ENCODE measurements at regions not wholly inside any gene's neighbourhood (a gene's known extent, or its start where the extent isn't known, plus 50 kb on each side); places are given as distances from the start of the nearest gene placed in this dataset.

- DNase-seq (ENCODE audit: low read depth, low spot score) (no peak), ATAC-seq (no peak)
- ChIA-PET CTCF (no interaction called here), RAD21 (ENCODE audit: low non-redundant PET in 1 of 2, low total read pairs in 2 of 2, uncharacterized antibody in 2 of 2, unreplicated experiment in 2 of 2) (no interaction called here), POLR2A (interaction anchor here (0.6 kb wide), 1 partner anchor 67 kb away, joined by 3 read pairs; no protein-coding TSS in a partner anchor)
- Histone ChIP-seq H3K9me3 (ENCODE audit: control insufficient read depth in 1 of 2, insufficient read depth in 1 of 2, low read depth in 1 of 2, low read length in 2 of 2) (no peaks in the 10 kb centered on the region), H3K9me2 (ENCODE audit: insufficient read depth) (no peaks in the 10 kb centered on the region), H2AFZ (ENCODE audit: low read depth, low read length, poor library complexity, severe bottlenecking) (no peak overlapping the region), H3K27me3 (ENCODE audit: insufficient read depth, low read length) (0 out of 2 replicates have a peak, but pooled peaks cover 10% of the 10 kb centered on the region), H3K36me3 (ENCODE audit: control insufficient read depth in 1 of 2, insufficient read depth in 2 of 2, low read length in 2 of 2) (no peaks in the 10 kb centered on the region), H3K4me1 (ENCODE audit: control insufficient read depth in 1 of 2, insufficient read depth in 2 of 2, low read length in 2 of 2) (no peaks in the 10 kb centered on the region), H4K20me1 (ENCODE audit: insufficient read depth) (no peaks in the 10 kb centered on the region), H3K27ac (ENCODE audit: low read depth, low read length) (no peak overlapping the region), H3K4me3 (replicated peaks in 1 of 2; ENCODE audit: low read depth in 1 of 2, low read length in 2 of 2) (no peak overlapping the region), H3K79me2 (ENCODE audit: insufficient read depth, low read length) (no peaks in the 10 kb centered on the region), H3K4me2 (ENCODE audit: low read length) (no peak overlapping the region), H3K9ac (ENCODE audit: low read length) (no peak overlapping the region)
- no peak for TF ChIP-seq ELF1 (IDR thresholded peaks at IDR 0.05; ENCODE audit: borderline replicate concordance, low read depth)
- TF ChIP-seq EGR1 (IDR thresholded peaks at IDR 0.05; ENCODE audit: low read depth) = no peak
- TF ChIP-seq POLR2A (IDR thresholded peaks at IDR 0.05; ENCODE audit: borderline replicate concordance, extremely low read depth, insufficient read depth, insufficient read length) = no peak
- no peak for TF ChIP-seq ATF3 (IDR thresholded peaks at IDR 0.05)
- BruUV-seq (replicated peaks) = no TSS peak
- intact Hi-C loops (cut with micrococcal nuclease) = no loop called here
Measured at GRCh38 chr6:97915537-97915936, 632.5 kb upstream of the MMS22L start.

GRCh38 chr6:97917369-97917768 lies 634.4 kb upstream of the MMS22L start:
- H3K9ac ChIP-seq (ENCODE audit: low read length) = no peak overlapping the region
- H3K4me3 ChIP-seq (replicated peaks in 1 of 2; ENCODE audit: low read depth in 1 of 2, low read length in 2 of 2) = no peak overlapping the region
- ChIA-PET POLR2A (no interaction called here), CTCF (no interaction called here), RAD21 (ENCODE audit: low non-redundant PET in 1 of 2, low total read pairs in 2 of 2, uncharacterized antibody in 2 of 2, unreplicated experiment in 2 of 2) (no interaction called here)
- H3K9me3 ChIP-seq (ENCODE audit: control insufficient read depth in 1 of 2, insufficient read depth in 1 of 2, low read depth in 1 of 2, low read length in 2 of 2) = no peaks in the 10 kb centered on the region
- TF ChIP-seq SRF (IDR thresholded peaks at IDR 0.05; ENCODE audit: low read depth) (no peak), YY1 (IDR thresholded peaks at IDR 0.05; ENCODE audit: extremely low read depth, insufficient replicate concordance, low read depth, low read length) (no peak), ZBTB33 (IDR thresholded peaks at IDR 0.05; ENCODE audit: extremely low read depth, insufficient replicate concordance, low read length) (no peak), CEBPB (IDR thresholded peaks at IDR 0.05; ENCODE audit: low read depth) (no peak), POLR2A (IDR thresholded peaks at IDR 0.05; ENCODE audit: borderline replicate concordance, extremely low read depth, insufficient read depth, insufficient read length) (no peak)
- ATAC-seq (no peak), DNase-seq (ENCODE audit: low read depth, low spot score) (no peak)
- H3K36me3 ChIP-seq (ENCODE audit: control insufficient read depth in 1 of 2, insufficient read depth in 2 of 2, low read length in 2 of 2) = no peaks in the 10 kb centered on the region
- H3K9me2 ChIP-seq (ENCODE audit: insufficient read depth) = no peaks in the 10 kb centered on the region
- intact Hi-C loops (cut with micrococcal nuclease) = no loop called here
- no peak overlapping the region for H3K27ac ChIP-seq (ENCODE audit: low read depth, low read length)
- H3K27me3 ChIP-seq (ENCODE audit: insufficient read depth, low read length) = peaks cover 19% of the 10 kb centered on the region; the same call in 1 of the 2 replicates
- no peak overlapping the region for H2AFZ ChIP-seq (ENCODE audit: low read depth, low read length, poor library complexity, severe bottlenecking)
- no peaks in the 10 kb centered on the region for H3K79me2 ChIP-seq (ENCODE audit: insufficient read depth, low read length)
- BruUV-seq (replicated peaks) = no TSS peak
- no peaks in the 10 kb centered on the region for H4K20me1 ChIP-seq (ENCODE audit: insufficient read depth)
- no peaks in the 10 kb centered on the region for H3K4me1 ChIP-seq (ENCODE audit: control insufficient read depth in 1 of 2, insufficient read depth in 2 of 2, low read length in 2 of 2)
- H3K4me2 ChIP-seq (ENCODE audit: low read length) = no peak overlapping the region

All from HCT116 (cell line).